SK-N-SH (cell line): ENCODE measurements at regions not wholly inside any gene's neighbourhood (a gene's known extent, or its start where the extent isn't known, plus 50 kb on each side); places are given as distances from the start of the nearest gene placed in this dataset.

Experiments
- CHD2 ChIP-seq: fragments of 150-350 bp; IDR thresholded peaks from 2 replicates; pipeline ENCODE4 v1.6.1; 2018; ENCODE audit warnings: low read length; ENCODE audit not compliant: partially characterized antibody
- CTCF ChIP-seq: fragments of 200-600 bp; sonication (generic); IDR thresholded peaks from 2 replicates; pipeline ENCODE4 v1.6.1; 2017; ENCODE audit warnings: antibody characterized with exemption, mild to moderate bottlenecking, moderate library complexity
- EP300 ChIP-seq, 2 experiments: IDR thresholded peaks; 2 replicates each; pipeline versions ENCODE4 v1.4.0 to v1.6.1; 2012; ENCODE audit warnings: borderline replicate concordance in 1 of 2, low read depth in 1 of 2, low read length in 1 of 2
- EZH2phosphoT487 ChIP-seq: fragments of 200-600 bp; sonication (generic); IDR thresholded peaks from 2 replicates; pipeline ENCODE4 v1.6.1; 2017; ENCODE audit warnings: low read depth, mixed run types, mild to moderate bottlenecking, antibody characterized with exemption, moderate library complexity, borderline replicate concordance
- FOSL2 ChIP-seq: IDR thresholded peaks from 2 replicates; pipeline ENCODE4 v1.4.0; 2012; ENCODE audit warnings: low read depth, mild to moderate bottlenecking, moderate library complexity, borderline replicate concordance
- FOXM1 ChIP-seq: IDR thresholded peaks from 2 replicates; pipeline ENCODE4 v1.4.0; 2012; ENCODE audit warnings: low read depth, mild to moderate bottlenecking
- GABPA ChIP-seq: IDR thresholded peaks from 2 replicates; pipeline ENCODE4 v1.4.0; 2012; ENCODE audit warnings: low read depth, mild to moderate bottlenecking
- JUND ChIP-seq: IDR thresholded peaks from 2 replicates; pipeline ENCODE4 v1.4.0; 2012
- POLR2AphosphoS5 ChIP-seq: IDR thresholded peaks from 2 replicates; pipeline ENCODE4 v1.6.1; 2012; ENCODE audit warnings: low read depth, low read length
- YY1 ChIP-seq: IDR thresholded peaks from 2 replicates; pipeline ENCODE4 v1.4.0; 2012; ENCODE audit warnings: low read depth, mild to moderate bottlenecking
- TF ChIP-seq, protein P1 (sequence below): IDR thresholded peaks from 2 replicates; pipeline ENCODE4 v1.4.0; 2012; ENCODE audit warnings: low read depth
- TF ChIP-seq, protein P2 (sequence below): fragments of 150-350 bp; IDR thresholded peaks from 2 replicates; pipeline ENCODE4 v1.6.1; 2017; ENCODE audit warnings: antibody characterized with exemption, low read length, low read depth, borderline replicate concordance

DNA sequence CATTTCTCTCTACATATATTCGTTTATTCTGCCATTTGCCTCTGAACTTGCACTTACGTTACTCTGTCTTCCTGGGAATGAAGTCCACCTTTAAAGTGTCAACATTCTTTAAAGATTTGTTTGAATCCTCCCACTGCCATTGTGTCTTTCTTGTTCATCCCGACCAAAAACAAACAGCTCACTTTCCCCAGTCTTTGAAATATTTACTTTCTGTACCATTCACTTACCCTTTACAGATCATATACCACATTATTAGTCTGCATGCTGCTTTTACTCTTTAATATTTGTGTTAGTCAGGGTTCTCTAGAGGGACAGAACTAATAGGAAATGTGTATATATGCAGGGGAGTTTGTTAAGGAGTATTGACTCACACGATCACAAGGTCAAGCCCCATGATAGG lies 176.6 kb upstream of the STARD13 start:
- TF ChIP-seq FOSL2 = no peak
- TF ChIP-seq EZH2phosphoT487 = no peak
- no peak for TF ChIP-seq CTCF
- TF ChIP-seq, protein P1, sequence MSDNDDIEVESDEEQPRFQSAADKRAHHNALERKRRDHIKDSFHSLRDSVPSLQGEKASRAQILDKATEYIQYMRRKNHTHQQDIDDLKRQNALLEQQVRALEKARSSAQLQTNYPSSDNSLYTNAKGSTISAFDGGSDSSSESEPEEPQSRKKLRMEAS = no peak
- TF ChIP-seq FOXM1 = no peak
- no peak for TF ChIP-seq CHD2
- no peak for TF ChIP-seq YY1
- TF ChIP-seq POLR2AphosphoS5 = no peak
- TF ChIP-seq GABPA = no peak
- TF ChIP-seq, protein P2, sequence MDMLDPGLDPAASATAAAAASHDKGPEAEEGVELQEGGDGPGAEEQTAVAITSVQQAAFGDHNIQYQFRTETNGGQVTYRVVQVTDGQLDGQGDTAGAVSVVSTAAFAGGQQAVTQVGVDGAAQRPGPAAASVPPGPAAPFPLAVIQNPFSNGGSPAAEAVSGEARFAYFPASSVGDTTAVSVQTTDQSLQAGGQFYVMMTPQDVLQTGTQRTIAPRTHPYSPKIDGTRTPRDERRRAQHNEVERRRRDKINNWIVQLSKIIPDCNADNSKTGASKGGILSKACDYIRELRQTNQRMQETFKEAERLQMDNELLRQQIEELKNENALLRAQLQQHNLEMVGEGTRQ = no peak
- no peak for TF ChIP-seq EP300 (IDR thresholded peaks at IDR 0.05; ENCODE audit: borderline replicate concordance in 1 of 2, low read depth in 1 of 2, low read length in 1 of 2)
- no peak for TF ChIP-seq JUND
